ENCODE measurements at regions not wholly inside any gene's neighbourhood (a gene's known extent, or its start where the extent isn't known, plus 50 kb on each side); places are given as distances from the start of the nearest gene placed in this dataset.

GRCh38 chrX:63961964-63962363, 176.9 kb upstream of the ARHGEF9 start:
- Histone ChIP-seq H3K9ac (ENCODE audit: low read length) (no peak overlapping the region), H3K9me2 (ENCODE audit: insufficient read depth) (no peaks in the 10 kb centered on the region), H3K4me3 (replicated peaks in 1 of 2; ENCODE audit: low read depth in 1 of 2, low read length in 2 of 2) (no peak overlapping the region), H3K79me2 (ENCODE audit: insufficient read depth, low read length) (no peaks in the 10 kb centered on the region), H3K9me3 (ENCODE audit: control insufficient read depth in 1 of 2, insufficient read depth in 1 of 2, low read depth in 1 of 2, low read length in 2 of 2) (no peaks in the 10 kb centered on the region), H4K20me1 (ENCODE audit: insufficient read depth) (no peaks in the 10 kb centered on the region), H3K27ac (ENCODE audit: low read depth, low read length) (no peak overlapping the region), H3K36me3 (ENCODE audit: control insufficient read depth in 1 of 2, insufficient read depth in 2 of 2, low read length in 2 of 2) (no peaks in the 10 kb centered on the region), H2AFZ (ENCODE audit: low read depth, low read length, poor library complexity, severe bottlenecking) (no peak overlapping the region), H3K27me3 (ENCODE audit: insufficient read depth, low read length) (no peaks in the 10 kb centered on the region), H3K4me2 (ENCODE audit: low read length) (no peak overlapping the region), H3K4me1 (ENCODE audit: control insufficient read depth in 1 of 2, insufficient read depth in 2 of 2, low read length in 2 of 2) (no peaks in the 10 kb centered on the region)
- no peak for DNase-seq (ENCODE audit: low read depth, low spot score)
- RAD21 ChIA-PET (ENCODE audit: low non-redundant PET in 1 of 2, low total read pairs in 2 of 2, uncharacterized antibody in 2 of 2, unreplicated experiment in 2 of 2), result no interaction called here
- no peak for ATAC-seq
- no TSS peak for BruUV-seq (replicated peaks)
- intact Hi-C loops (cut with micrococcal nuclease), result no loop called here
- TF ChIP-seq EZH2phosphoT487 (IDR thresholded peaks at IDR 0.05; ENCODE audit: borderline replicate concordance) (no peak), ELF1 (IDR thresholded peaks at IDR 0.05; ENCODE audit: borderline replicate concordance, low read depth) (no peak), CBX3 (IDR thresholded peaks at IDR 0.05; ENCODE audit: low read depth) (no peak), TCF7L2 (IDR thresholded peaks at IDR 0.05; ENCODE audit: borderline replicate concordance, extremely low read depth, insufficient read depth, insufficient read length) (no peak), YY1 (IDR thresholded peaks at IDR 0.05; ENCODE audit: extremely low read depth, insufficient replicate concordance, low read depth, low read length) (no peak), JUND (IDR thresholded peaks at IDR 0.05) (no peak), SRF (IDR thresholded peaks at IDR 0.05; ENCODE audit: low read depth) (no peak), REST (IDR thresholded peaks at IDR 0.05; ENCODE audit: low read depth) (no peak), CEBPB (IDR thresholded peaks at IDR 0.05; ENCODE audit: low read depth) (no peak), RAD21 (IDR thresholded peaks at IDR 0.05; ENCODE audit: low read depth) (no peak), POLR2AphosphoS5 (IDR thresholded peaks at IDR 0.05; ENCODE audit: low read depth, low read length) (no peak), EZH2 (IDR thresholded peaks at IDR 0.05) (no peak)
- TF ChIP-seq, protein P1, sequence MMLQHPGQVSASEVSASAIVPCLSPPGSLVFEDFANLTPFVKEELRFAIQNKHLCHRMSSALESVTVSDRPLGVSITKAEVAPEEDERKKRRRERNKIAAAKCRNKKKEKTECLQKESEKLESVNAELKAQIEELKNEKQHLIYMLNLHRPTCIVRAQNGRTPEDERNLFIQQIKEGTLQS (IDR thresholded peaks at IDR 0.05), result no peak
- CTCF ChIA-PET, result no interaction called here
- POLR2A ChIA-PET, result no interaction called here
